GM18867 (cell line): ENCODE measurements at regions not wholly inside any gene's neighbourhood (a gene's known extent, or its start where the extent isn't known, plus 50 kb on each side); places are given as distances from the start of the nearest gene placed in this dataset.

Source experiments
- ATAC-seq: cut with Tn5 transposase; IDR thresholded peaks from one replicate; pipeline ENCODE4 v1.9.1; 2021; ENCODE audit warnings: mild to moderate bottlenecking, moderate library complexity; ENCODE audit not compliant: unreplicated experiment

- ATAC-seq = no peak
These were observed 73.6 kb downstream of the SIPA1L2 start for GRCh38 chr1:232556351-232556750.

- ATAC-seq = no peak
These were observed 74.3 kb downstream of the SIPA1L2 start for GRCh38 chr1:232555494-232556210.

GRCh38 chr1:232554409-232554808 lies 75.5 kb downstream of the SIPA1L2 start:
- no peak for ATAC-seq

GRCh38 chr1:232553809-232554208 lies 76.1 kb downstream of the SIPA1L2 start:
- no peak for ATAC-seq

GRCh38 chr1:232553050-232553754 lies 76.7 kb downstream of the SIPA1L2 start:
- no peak for ATAC-seq

GRCh38 chr1:232551386-232551785 lies 78.5 kb downstream of the SIPA1L2 start:
- no peak for ATAC-seq

GRCh38 chr1:232550007-232550406 lies 79.9 kb downstream of the SIPA1L2 start:
- no peak for ATAC-seq

- no peak for ATAC-seq
These were observed 81.2 kb downstream of the SIPA1L2 start for GRCh38 chr1:232548691-232549090.

- ATAC-seq = no peak
These were observed 81.9 kb downstream of the SIPA1L2 start for GRCh38 chr1:232547938-232548484.

- ATAC-seq = no peak
These were observed 87.0 kb downstream of the SIPA1L2 start for GRCh38 chr1:232542633-232543593.

GRCh38 chr1:232538943-232539302 lies 91.0 kb downstream of the SIPA1L2 start:
- ATAC-seq = no peak

- no peak for ATAC-seq
These were observed 91.5 kb downstream of the SIPA1L2 start for GRCh38 chr1:232538224-232538942.

GRCh38 chr1:232534552-232535517 lies 95.1 kb downstream of the SIPA1L2 start:
- ATAC-seq = no peak

GRCh38 chr1:232533328-232533727 lies 96.6 kb downstream of the SIPA1L2 start:
- no peak for ATAC-seq

- ATAC-seq = no peak
These were observed 97.0 kb downstream of the SIPA1L2 start for GRCh38 chr1:232532901-232533300.

- ATAC-seq = no peak
These were observed 98.6 kb downstream of the SIPA1L2 start for GRCh38 chr1:232531291-232531690.

- ATAC-seq = no peak
These were observed 100.2 kb downstream of the SIPA1L2 start for GRCh38 chr1:232529747-232530146.

- no peak for ATAC-seq
These were observed 101.4 kb downstream of the SIPA1L2 start for GRCh38 chr1:232528472-232529089.

GRCh38 chr1:232524056-232524455 lies 105.9 kb downstream of the SIPA1L2 start:
- ATAC-seq = no peak
